ENCODE measurements at regions not wholly inside any gene's neighbourhood (a gene's known extent, or its start where the extent isn't known, plus 50 kb on each side); places are given as distances from the start of the nearest gene placed in this dataset.

DNA sequence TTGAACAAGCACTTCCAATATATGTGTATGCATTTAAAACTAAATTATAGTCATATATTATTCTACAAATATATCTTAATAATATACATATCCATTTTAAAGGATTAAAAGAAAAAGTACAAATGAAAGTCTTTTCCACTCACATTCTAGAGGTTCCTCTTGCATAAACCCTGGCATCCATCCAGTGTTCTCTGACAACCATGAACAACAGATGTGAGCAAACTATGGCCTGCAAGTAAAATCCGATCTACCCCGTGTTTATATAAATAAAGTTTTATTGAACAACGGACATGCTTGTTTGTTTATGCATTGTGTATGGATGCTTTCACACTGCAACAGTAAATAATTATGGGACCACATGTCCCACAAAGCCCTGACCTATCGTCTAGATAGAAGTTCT lies 1122.3 kb downstream of the EPHA7 start:
- TF ChIP-seq, protein P1, sequence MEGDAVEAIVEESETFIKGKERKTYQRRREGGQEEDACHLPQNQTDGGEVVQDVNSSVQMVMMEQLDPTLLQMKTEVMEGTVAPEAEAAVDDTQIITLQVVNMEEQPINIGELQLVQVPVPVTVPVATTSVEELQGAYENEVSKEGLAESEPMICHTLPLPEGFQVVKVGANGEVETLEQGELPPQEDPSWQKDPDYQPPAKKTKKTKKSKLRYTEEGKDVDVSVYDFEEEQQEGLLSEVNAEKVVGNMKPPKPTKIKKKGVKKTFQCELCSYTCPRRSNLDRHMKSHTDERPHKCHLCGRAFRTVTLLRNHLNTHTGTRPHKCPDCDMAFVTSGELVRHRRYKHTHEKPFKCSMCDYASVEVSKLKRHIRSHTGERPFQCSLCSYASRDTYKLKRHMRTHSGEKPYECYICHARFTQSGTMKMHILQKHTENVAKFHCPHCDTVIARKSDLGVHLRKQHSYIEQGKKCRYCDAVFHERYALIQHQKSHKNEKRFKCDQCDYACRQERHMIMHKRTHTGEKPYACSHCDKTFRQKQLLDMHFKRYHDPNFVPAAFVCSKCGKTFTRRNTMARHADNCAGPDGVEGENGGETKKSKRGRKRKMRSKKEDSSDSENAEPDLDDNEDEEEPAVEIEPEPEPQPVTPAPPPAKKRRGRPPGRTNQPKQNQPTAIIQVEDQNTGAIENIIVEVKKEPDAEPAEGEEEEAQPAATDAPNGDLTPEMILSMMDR (IDR thresholded peaks at IDR 0.05; ENCODE audit: poor library complexity, severe bottlenecking) = no peak
- TF ChIP-seq, protein P2, sequence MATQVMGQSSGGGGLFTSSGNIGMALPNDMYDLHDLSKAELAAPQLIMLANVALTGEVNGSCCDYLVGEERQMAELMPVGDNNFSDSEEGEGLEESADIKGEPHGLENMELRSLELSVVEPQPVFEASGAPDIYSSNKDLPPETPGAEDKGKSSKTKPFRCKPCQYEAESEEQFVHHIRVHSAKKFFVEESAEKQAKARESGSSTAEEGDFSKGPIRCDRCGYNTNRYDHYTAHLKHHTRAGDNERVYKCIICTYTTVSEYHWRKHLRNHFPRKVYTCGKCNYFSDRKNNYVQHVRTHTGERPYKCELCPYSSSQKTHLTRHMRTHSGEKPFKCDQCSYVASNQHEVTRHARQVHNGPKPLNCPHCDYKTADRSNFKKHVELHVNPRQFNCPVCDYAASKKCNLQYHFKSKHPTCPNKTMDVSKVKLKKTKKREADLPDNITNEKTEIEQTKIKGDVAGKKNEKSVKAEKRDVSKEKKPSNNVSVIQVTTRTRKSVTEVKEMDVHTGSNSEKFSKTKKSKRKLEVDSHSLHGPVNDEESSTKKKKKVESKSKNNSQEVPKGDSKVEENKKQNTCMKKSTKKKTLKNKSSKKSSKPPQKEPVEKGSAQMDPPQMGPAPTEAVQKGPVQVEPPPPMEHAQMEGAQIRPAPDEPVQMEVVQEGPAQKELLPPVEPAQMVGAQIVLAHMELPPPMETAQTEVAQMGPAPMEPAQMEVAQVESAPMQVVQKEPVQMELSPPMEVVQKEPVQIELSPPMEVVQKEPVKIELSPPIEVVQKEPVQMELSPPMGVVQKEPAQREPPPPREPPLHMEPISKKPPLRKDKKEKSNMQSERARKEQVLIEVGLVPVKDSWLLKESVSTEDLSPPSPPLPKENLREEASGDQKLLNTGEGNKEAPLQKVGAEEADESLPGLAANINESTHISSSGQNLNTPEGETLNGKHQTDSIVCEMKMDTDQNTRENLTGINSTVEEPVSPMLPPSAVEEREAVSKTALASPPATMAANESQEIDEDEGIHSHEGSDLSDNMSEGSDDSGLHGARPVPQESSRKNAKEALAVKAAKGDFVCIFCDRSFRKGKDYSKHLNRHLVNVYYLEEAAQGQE (IDR thresholded peaks at IDR 0.05; ENCODE audit: borderline replicate concordance) = no peak
- TF ChIP-seq TAF1 (IDR thresholded peaks at IDR 0.05; ENCODE audit: low read depth) = no peak
- TF ChIP-seq EP300 (conservative IDR thresholded peaks at IDR 0.05; ENCODE audit: poor library complexity, severe bottlenecking) = no peak
- no peak for TF ChIP-seq POLR2AphosphoS5 (IDR thresholded peaks at IDR 0.05)
- no peak for TF ChIP-seq MXI1 (conservative IDR thresholded peaks at IDR 0.05; ENCODE audit: poor library complexity, severe bottlenecking)
- TF ChIP-seq EZH2 (IDR thresholded peaks at IDR 0.05; ENCODE audit: borderline replicate concordance, insufficient read depth, low read length, poor library complexity, severe bottlenecking) = no peak
- TF ChIP-seq SMC3 (conservative IDR thresholded peaks at IDR 0.05; ENCODE audit: poor library complexity) = no peak
- no peak for TF ChIP-seq RAD21 (conservative IDR thresholded peaks at IDR 0.05)
